MM.1S (cell line): ENCODE measurements at regions not wholly inside any gene's neighbourhood (a gene's known extent, or its start where the extent isn't known, plus 50 kb on each side); places are given as distances from the start of the nearest gene placed in this dataset.
"Not testable (repeated sequence)": the region's sequence is repeated elsewhere in the genome, so short reads cannot be mapped to it uniquely, and the experiment has no call there.

Experiments
- DNase-seq: peaks from one replicate; pipeline ENCODE4 v3.0.0-alpha.2; 2015
- H2AFZ ChIP-seq: fragments of 300-600 bp; sonication (generic); 2 replicates; pipeline ENCODE4 v1.6.0; 2016; ENCODE audit warnings: antibody characterized with exemption, low read length
- H3F3A ChIP-seq: fragments of 300-600 bp; sonication (generic); 2 replicates; pipeline ENCODE4 v1.6.1; 2016; ENCODE audit warnings: mild to moderate bottlenecking, antibody characterized with exemption, low read length, moderate library complexity, mixed read lengths; ENCODE audit not compliant: insufficient read depth
- H3K27ac ChIP-seq: fragments of 300-600 bp; sonication (generic); 2 replicates; pipeline ENCODE4 v1.5.1; 2016; ENCODE audit warnings: mild to moderate bottlenecking, low read length
- H3K27me3 ChIP-seq: fragments of 300-600 bp; sonication (generic); replicated peaks from 2 replicates; pipeline ENCODE4 v1.6.0; 2016; ENCODE audit warnings: low read length; ENCODE audit not compliant: insufficient read depth
- H3K36me3 ChIP-seq: fragments of 300-600 bp; sonication (generic); replicated peaks from 2 replicates; pipeline ENCODE4 v1.6.1; 2016; ENCODE audit warnings: mild to moderate bottlenecking, low read length, mixed read lengths; ENCODE audit not compliant: insufficient read depth
- H3K4me1 ChIP-seq: fragments of 300-600 bp; sonication (generic); 2 replicates; pipeline ENCODE4 v1.6.1; 2016; ENCODE audit warnings: low read length, mixed read lengths
- H3K4me2 ChIP-seq: fragments of 300-600 bp; sonication (generic); 2 replicates; pipeline ENCODE4 v1.6.0; 2016; ENCODE audit warnings: low read depth, low read length
- H3K4me3 ChIP-seq: fragments of 300-600 bp; sonication (generic); 2 replicates; pipeline ENCODE4 v1.5.1; 2016; ENCODE audit warnings: low read length, mixed read lengths
- H3K79me2 ChIP-seq: fragments of 300-600 bp; sonication (generic); 2 replicates; pipeline ENCODE4 v1.6.1; 2016; ENCODE audit warnings: mixed run types, low read length, mixed read lengths
- H3K9ac ChIP-seq: fragments of 300-600 bp; sonication (generic); 2 replicates; pipeline ENCODE4 v1.6.1; 2016; ENCODE audit warnings: low read length, mixed read lengths
- H3K9me2 ChIP-seq: fragments of 300-600 bp; sonication (generic); replicated peaks from 2 replicates; pipeline ENCODE4 v1.6.1; 2016; ENCODE audit warnings: mild to moderate bottlenecking, low read length, mixed read lengths; ENCODE audit not compliant: insufficient read depth
- H3K9me3 ChIP-seq: fragments of 300-600 bp; sonication (generic); replicated peaks from 2 replicates; pipeline ENCODE4 v1.6.1; 2016; ENCODE audit warnings: mild to moderate bottlenecking, low read length, mixed read lengths; ENCODE audit not compliant: insufficient read depth
- H4K20me1 ChIP-seq: fragments of 300-600 bp; sonication (generic); 2 replicates; pipeline ENCODE4 v1.6.1; 2016; ENCODE audit warnings: mild to moderate bottlenecking, low read length, moderate library complexity, mixed read lengths; ENCODE audit not compliant: insufficient read depth
- CTCF ChIP-seq: fragments of 300-600 bp; sonication (generic); IDR thresholded peaks from 2 replicates; pipeline ENCODE4 v1.5.1; 2016; ENCODE audit warnings: antibody characterized with exemption, low read length, mixed read lengths
- EZH2 ChIP-seq: fragments of 300-600 bp; sonication (generic); optimal IDR thresholded peaks from 2 replicates; pipeline ENCODE3; 2017; ENCODE audit warnings: low read depth, mild to moderate bottlenecking, antibody characterized with exemption, low read length, mixed read lengths
- EZH2phosphoT487 ChIP-seq: fragments of 300-600 bp; sonication (generic); IDR thresholded peaks from 2 replicates; pipeline ENCODE4 v1.6.1; 2018; ENCODE audit warnings: antibody characterized with exemption, low read length

- no peaks in the 10 kb centered on the region for H4K20me1 ChIP-seq
- DNase-seq = no peak
- no peak overlapping the region for H3K27ac ChIP-seq
- H3K9me3 ChIP-seq = no peaks in the 10 kb centered on the region
- H3K4me3 ChIP-seq = no peak overlapping the region
- TF ChIP-seq EZH2 = no peak
- TF ChIP-seq CTCF = no peak
- TF ChIP-seq EZH2phosphoT487 = no peak
- H2AFZ ChIP-seq = no peak overlapping the region
- no peak overlapping the region for H3K4me2 ChIP-seq
- no peaks in the 10 kb centered on the region for H3K9me2 ChIP-seq
- H3K4me1 ChIP-seq = no peaks in the 10 kb centered on the region
- no peaks in the 10 kb centered on the region for H3K27me3 ChIP-seq
- H3K36me3 ChIP-seq = no peaks in the 10 kb centered on the region
- no peak overlapping the region for H3K9ac ChIP-seq
- H3K79me2 ChIP-seq = no peaks in the 10 kb centered on the region
- no peaks in the 10 kb centered on the region for H3F3A ChIP-seq
These were observed 307.8 kb downstream of the MTX2 start for GRCh38 chr2:176577054-176577453.

- H3K4me3 ChIP-seq, H3F3A ChIP-seq, H3K36me3 ChIP-seq, H3K4me2 ChIP-seq, H3K4me1 ChIP-seq, DNase-seq, H3K27me3 ChIP-seq, H3K9me3 ChIP-seq, H4K20me1 ChIP-seq, H3K79me2 ChIP-seq, H2AFZ ChIP-seq, H3K27ac ChIP-seq, H3K9ac ChIP-seq, H3K9me2 ChIP-seq: not testable (repeated sequence)
These were observed 309.1 kb downstream of the MTX2 start for GRCh38 chr2:176578292-176578691.

- no peaks in the 10 kb centered on the region for H3K79me2 ChIP-seq
- no peaks in the 10 kb centered on the region for H3K9me2 ChIP-seq
- H2AFZ ChIP-seq = no peak overlapping the region
- H3F3A ChIP-seq = no peaks in the 10 kb centered on the region
- no peak overlapping the region for H3K4me3 ChIP-seq
- no peak overlapping the region for H3K4me2 ChIP-seq
- H3K9me3 ChIP-seq = no peaks in the 10 kb centered on the region
- H4K20me1 ChIP-seq = no peaks in the 10 kb centered on the region
- H3K27ac ChIP-seq = no peak overlapping the region
- no peaks in the 10 kb centered on the region for H3K27me3 ChIP-seq
- no peaks in the 10 kb centered on the region for H3K36me3 ChIP-seq
- TF ChIP-seq CTCF (no peak), EZH2phosphoT487 (no peak), EZH2 (no peak)
- no peak overlapping the region for H3K9ac ChIP-seq
- no peaks in the 10 kb centered on the region for H3K4me1 ChIP-seq
- DNase-seq = no peak
These were observed 310.4 kb downstream of the MTX2 start for GRCh38 chr2:176579608-176580007.

- Histone ChIP-seq H2AFZ (no peak overlapping the region), H3K9me3 (no peaks in the 10 kb centered on the region), H3K4me3 (no peak overlapping the region), H3K27ac (no peak overlapping the region), H3K4me2 (no peak overlapping the region), H3F3A (no peaks in the 10 kb centered on the region), H3K9ac (no peak overlapping the region), H4K20me1 (no peaks in the 10 kb centered on the region), H3K4me1 (no peaks in the 10 kb centered on the region), H3K79me2 (no peaks in the 10 kb centered on the region), H3K27me3 (no peaks in the 10 kb centered on the region), H3K9me2 (no peaks in the 10 kb centered on the region), H3K36me3 (no peaks in the 10 kb centered on the region)
- DNase-seq = no peak
- no peak for TF ChIP-seq EZH2
- TF ChIP-seq CTCF = no peak
- TF ChIP-seq EZH2phosphoT487 = no peak
These were observed 312.4 kb downstream of the MTX2 start for GRCh38 chr2:176581557-176582165.
